ENCODE measurements at regions not wholly inside any gene's neighbourhood (a gene's known extent, or its start where the extent isn't known, plus 50 kb on each side); places are given as distances from the start of the nearest gene placed in this dataset.

DNA sequence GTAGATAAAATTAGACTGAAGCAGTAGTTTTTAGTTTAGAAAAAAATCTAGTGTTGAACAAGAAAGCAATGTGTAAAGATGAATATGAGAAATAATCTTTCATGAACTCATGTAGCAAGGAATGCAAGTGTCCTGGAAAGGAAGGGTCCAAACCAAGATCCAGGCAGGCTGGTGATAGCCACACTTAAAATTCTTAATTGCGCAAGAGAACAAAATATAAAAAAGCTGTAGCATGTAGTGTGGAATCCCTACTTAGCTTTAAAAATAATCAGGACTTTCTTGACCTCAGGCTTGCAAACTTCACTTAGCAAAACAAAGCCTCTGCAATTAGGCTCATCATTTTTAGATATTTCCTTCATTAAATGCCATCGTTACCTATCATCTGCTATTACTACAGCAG is 2186.1 kb upstream of the RAG2 start:
- FAIRE-seq (no peak), DNase-seq (ENCODE audit: low spot score) (no peak), ATAC-seq (no peak)
- H4K20me1 ChIP-seq (ENCODE audit: insufficient read depth, low read length), result no peaks in the 10 kb centered on the region
- BruUV-seq (replicated peaks), result no TSS peak
- H3K4me3 ChIP-seq (replicated peaks in 1 of 3; ENCODE audit: insufficient read depth in 1 of 3, low read depth in 2 of 3, low read length in 3 of 3), result no peak overlapping the region
- 0 out of 2 replicates have a peak, but pooled peaks cover 12% of the 10 kb centered on the region for H3K9me3 ChIP-seq (ENCODE audit: low read length)
- no peaks in the 10 kb centered on the region for H3K27me3 ChIP-seq (ENCODE audit: control insufficient read depth in 1 of 2, insufficient read depth in 2 of 2, low read length in 2 of 2)
- ChIA-PET CTCF (ENCODE audit: low intra/inter-chr PET ratio, low total read pairs) (no interaction called here), POLR2A (no interaction called here)
- H3K4me2 ChIP-seq (ENCODE audit: low read depth, low read length), result no peak overlapping the region
- no peaks in the 10 kb centered on the region for H3K4me1 ChIP-seq (ENCODE audit: insufficient read depth, low read length)
- no peak overlapping the region for H2AFZ ChIP-seq (ENCODE audit: low read length)
- H3K27ac ChIP-seq (ENCODE audit: extremely low read length, insufficient read depth, low read length), result no peak overlapping the region
- intact Hi-C loops (cut with micrococcal nuclease; ENCODE audit: unreplicated experiment) (no loop called here), in situ Hi-C loops (cut with HindIII; ENCODE audit: extremely low pct_ligation_motif_present, low pct_unique_long_range_greater_than_20kb) (no loop called here)
- H3K9ac ChIP-seq (ENCODE audit: insufficient read depth, low read depth, low read length), result no peak overlapping the region
- H3K79me2 ChIP-seq (ENCODE audit: insufficient read depth, low read length), result no peaks in the 10 kb centered on the region
- no peaks in the 10 kb centered on the region for H3K36me3 ChIP-seq (replicated peaks in 1 of 2; ENCODE audit: control insufficient read depth in 1 of 2, insufficient read depth in 2 of 2, low read length in 2 of 2)
- TF ChIP-seq, protein P1, sequence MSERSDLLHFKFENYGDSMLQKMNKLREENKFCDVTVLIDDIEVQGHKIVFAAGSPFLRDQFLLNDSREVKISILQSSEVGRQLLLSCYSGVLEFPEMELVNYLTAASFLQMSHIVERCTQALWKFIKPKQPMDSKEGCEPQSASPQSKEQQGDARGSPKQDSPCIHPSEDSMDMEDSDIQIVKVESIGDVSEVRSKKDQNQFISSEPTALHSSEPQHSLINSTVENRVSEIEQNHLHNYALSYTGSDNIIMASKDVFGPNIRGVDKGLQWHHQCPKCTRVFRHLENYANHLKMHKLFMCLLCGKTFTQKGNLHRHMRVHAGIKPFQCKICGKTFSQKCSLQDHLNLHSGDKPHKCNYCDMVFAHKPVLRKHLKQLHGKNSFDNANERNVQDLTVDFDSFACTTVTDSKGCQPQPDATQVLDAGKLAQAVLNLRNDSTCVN (CRISPR knock-in tag; IDR thresholded peaks at IDR 0.05; ENCODE audit: borderline replicate concordance), result no peak
- TF ChIP-seq CEBPB (IDR thresholded peaks at IDR 0.05; ENCODE audit: borderline replicate concordance, low read depth, low read length), result peak; percentile 22; the same call in 1 of the 2 replicates
- 3% methylated on average over 2 of the region's 2 CpGs for WGBS (ENCODE audit: low lambda C conversion rate)

- Histone ChIP-seq H3K27ac (ENCODE audit: extremely low read length, insufficient read depth, low read length) (no peak overlapping the region), H2AFZ (ENCODE audit: low read length) (no peak overlapping the region), H3K4me1 (ENCODE audit: insufficient read depth, low read length) (no peaks in the 10 kb centered on the region), H3K9me3 (ENCODE audit: low read length) (peaks cover 56% of the 10 kb centered on the region), H4K20me1 (ENCODE audit: insufficient read depth, low read length) (no peaks in the 10 kb centered on the region), H3K27me3 (ENCODE audit: control insufficient read depth in 1 of 2, insufficient read depth in 2 of 2, low read length in 2 of 2) (no peaks in the 10 kb centered on the region), H3K4me2 (ENCODE audit: low read depth, low read length) (no peak overlapping the region), H3K4me3 (replicated peaks in 1 of 3; ENCODE audit: insufficient read depth in 1 of 3, low read depth in 2 of 3, low read length in 3 of 3) (no peak overlapping the region), H3K79me2 (ENCODE audit: insufficient read depth, low read length) (no peaks in the 10 kb centered on the region), H3K9ac (ENCODE audit: insufficient read depth, low read depth, low read length) (no peak overlapping the region), H3K36me3 (replicated peaks in 1 of 2; ENCODE audit: control insufficient read depth in 1 of 2, insufficient read depth in 2 of 2, low read length in 2 of 2) (no peaks in the 10 kb centered on the region)
- BruUV-seq (replicated peaks), result no TSS peak
- no peak for FAIRE-seq
- POLR2A ChIA-PET, result no interaction called here
- TF ChIP-seq ZNF761 (CRISPR knock-in tag; conservative IDR thresholded peaks at IDR 0.05), result no peak
- no peak for TF ChIP-seq ZNF629 (CRISPR knock-in tag; conservative IDR thresholded peaks at IDR 0.05)
- TF ChIP-seq ATF7 (IDR thresholded peaks at IDR 0.05), result 0 out of 2 replicates have a peak, but pooled peaks have one; percentile 6
- TF ChIP-seq ATF7 (CRISPR knock-in tag; IDR thresholded peaks at IDR 0.05), result no peak
- peak; percentile 0 for TF ChIP-seq HNRNPK (IDR thresholded peaks at IDR 0.05; ENCODE audit: low read depth, low read length, poor library complexity, severe bottlenecking)
- no peak for DNase-seq (ENCODE audit: low spot score)
- CTCF ChIA-PET (ENCODE audit: low intra/inter-chr PET ratio, low total read pairs), result no interaction called here
- no peak for ATAC-seq
- intact Hi-C loops (cut with micrococcal nuclease; ENCODE audit: unreplicated experiment), result no loop called here
- in situ Hi-C loops (cut with HindIII; ENCODE audit: extremely low pct_ligation_motif_present, low pct_unique_long_range_greater_than_20kb), result no loop called here
These were observed 2168.8 kb upstream of the RAG2 start for GRCh38 chr11:38766796-38767195.

Measured in HepG2 (cell line).